HG03439 (cell line): ENCODE measurements at regions not wholly inside any gene's neighbourhood (a gene's known extent, or its start where the extent isn't known, plus 50 kb on each side); places are given as distances from the start of the nearest gene placed in this dataset.
"Not testable (repeated sequence)": the region's sequence is repeated elsewhere in the genome, so short reads cannot be mapped to it uniquely, and the experiment has no call there.

Source experiments
- ATAC-seq: cut with Tn5 transposase; IDR thresholded peaks from one replicate; pipeline ENCODE4 v1.9.1; 2021; ENCODE audit warnings: mild to moderate bottlenecking, moderate library complexity; ENCODE audit not compliant: unreplicated experiment

DNA sequence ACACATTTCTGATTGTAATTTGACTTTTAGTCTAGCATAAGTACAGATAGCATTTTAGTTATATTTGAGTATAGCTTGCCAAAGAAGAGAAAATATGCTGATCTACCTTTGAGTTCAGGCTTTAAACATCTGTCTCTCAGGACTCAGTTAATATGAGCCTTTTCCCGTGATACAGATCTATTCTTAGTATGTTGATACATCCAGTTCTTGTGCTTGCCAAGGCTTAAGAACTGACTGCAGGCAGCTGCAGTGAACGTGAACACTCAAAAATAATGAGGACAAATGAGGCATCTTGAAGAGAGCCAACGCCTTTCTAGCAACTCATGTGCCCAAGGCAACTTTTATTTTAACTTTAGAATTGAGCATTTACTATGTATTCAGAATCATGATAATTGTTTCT lies 325.5 kb downstream of the SI start:
- no peak for ATAC-seq

DNA sequence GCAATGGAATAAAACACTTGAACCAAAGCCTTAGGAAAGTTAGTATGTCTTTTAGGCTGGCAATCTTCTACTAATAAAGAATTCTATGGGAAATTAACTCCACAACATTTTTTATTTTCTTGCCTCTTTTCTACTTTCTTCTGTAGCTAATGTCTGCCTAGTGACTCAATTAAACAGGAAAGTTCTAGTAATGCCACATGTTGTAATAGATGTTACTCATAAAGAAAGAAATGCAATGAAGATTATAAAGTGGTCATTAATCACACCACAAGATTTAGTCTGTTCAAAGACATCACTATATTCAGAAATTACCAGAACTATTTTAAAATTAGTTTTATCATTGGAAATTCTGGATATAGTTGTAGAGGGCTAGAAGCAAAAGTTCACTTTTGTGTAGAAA lies 329.7 kb downstream of the SI start:
- ATAC-seq: no peak

DNA sequence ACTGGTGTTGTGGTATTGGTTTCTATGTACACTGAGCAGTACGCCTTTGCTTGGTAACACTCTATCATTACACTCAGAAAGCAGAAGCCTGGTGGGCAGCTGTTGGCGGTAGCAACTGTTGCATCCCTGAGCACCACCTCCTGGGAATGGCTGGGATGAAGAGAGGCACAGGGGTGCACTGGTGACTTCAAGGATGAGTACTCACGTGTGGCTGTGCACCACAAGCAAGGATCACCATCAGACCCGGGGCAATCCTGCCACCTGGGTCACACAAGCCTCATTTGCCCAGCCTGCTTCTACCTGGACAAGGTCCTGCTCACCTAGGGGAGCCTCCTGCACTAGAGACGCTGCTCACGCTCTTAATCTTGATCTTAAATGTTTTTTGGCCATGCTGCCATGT lies 336.4 kb downstream of the SI start:
- ATAC-seq: no peak

DNA sequence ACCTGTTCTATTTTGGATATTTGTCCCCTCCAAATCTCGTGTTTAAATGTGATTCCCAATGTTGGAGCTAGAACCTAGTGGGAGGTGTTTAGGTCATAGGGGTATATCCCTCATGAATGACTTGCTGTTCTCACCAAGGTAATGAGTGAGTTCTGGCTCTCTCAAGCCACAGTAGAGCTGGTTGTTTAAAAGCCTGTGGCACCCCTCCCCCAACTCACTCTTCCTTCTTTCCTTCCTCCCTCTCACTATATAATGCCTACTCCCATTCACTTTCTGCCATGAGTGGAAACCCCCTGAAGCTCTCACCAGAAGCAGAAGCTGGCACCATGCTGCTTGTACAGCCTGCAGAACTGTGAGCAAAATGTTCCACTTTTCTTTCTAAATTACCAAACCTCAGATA lies 341.1 kb downstream of the SI start:
- ATAC-seq: no peak

DNA sequence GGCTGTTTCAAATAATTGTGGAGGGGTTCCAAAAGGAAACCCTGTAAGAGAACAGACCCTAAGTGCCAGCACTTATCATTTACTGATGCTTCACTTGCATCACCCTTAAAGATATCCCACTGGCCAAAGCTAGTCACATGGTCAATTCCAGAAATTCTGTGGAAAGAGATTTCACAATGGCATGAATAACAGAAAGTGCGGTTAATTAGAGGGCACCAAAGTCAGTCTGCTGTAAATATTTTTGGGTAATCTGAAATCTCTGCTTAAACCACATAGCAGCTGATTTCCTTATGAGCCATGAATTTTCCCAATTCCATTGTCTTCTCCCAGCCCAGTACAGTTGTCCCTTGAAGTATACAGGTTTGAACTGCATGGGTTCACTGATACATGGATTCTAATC lies 346.1 kb downstream of the SI start:
- no peak for ATAC-seq

DNA sequence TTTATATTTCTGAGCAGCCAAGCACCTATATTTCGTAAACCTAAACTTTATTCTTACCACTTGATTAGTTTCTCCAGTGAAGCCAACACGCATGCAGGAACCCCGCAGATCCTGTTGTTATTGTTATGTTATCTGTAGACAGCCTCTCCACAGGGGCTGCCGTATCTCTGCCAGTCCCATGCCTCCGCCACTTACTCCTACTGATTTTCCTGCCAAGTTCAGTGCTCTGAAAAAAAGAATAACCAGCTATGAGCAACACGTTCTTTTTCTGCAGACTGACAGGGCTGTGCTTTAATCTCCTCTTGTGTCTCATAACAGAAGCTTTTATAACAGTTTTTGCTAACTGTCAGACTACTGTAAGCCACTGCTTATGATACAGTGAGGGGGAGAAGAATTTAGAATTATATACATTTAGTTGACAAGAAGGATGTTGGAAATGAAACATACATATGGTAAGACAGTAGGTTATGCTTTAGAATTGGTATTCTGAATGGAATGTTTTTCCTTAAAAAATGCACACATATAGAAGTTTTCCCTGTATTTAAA lies 347.4 kb downstream of the SI start:
- ATAC-seq: no peak

DNA sequence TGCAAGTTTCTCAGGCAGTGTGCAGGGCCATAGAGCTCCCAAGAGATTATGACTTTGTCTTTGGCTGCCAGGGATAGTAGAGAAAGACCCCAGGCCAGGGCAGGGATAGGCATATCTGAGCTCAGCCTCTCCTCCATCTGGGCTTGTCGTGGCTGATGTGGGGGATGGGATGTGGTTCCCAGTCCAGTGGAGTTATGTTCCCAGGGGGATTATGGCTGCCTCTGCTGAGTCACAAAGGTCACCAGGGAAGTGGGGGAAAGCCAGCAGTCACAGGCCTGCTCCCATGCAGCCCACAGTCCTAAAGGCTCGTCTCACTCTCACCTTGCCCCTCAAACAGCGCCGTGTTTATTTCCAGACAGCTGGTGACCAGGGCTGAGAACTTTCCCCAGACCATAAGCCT lies 354.9 kb downstream of the SI start:
- no peak for ATAC-seq

DNA sequence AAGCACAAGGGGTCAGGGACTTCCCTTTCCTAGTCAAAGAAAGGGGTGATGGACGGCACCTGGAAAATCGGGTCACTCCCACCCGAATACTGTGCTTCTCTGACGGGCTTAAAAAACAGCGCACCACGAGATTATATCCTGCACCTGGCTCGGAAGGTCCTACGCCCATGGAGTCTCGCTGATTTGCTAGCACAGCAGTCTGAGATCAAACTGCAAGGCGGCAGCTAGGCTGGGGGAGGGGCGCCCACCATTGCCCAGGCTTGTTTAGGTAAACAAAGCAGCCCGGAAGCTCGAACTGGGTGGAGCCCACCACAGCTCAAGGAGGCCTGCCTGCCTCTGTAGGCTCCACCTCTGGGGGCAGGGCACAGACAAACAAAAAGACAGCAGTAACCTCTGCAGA lies 375.5 kb downstream of the SI start:
- not testable (repeated sequence) for ATAC-seq

DNA sequence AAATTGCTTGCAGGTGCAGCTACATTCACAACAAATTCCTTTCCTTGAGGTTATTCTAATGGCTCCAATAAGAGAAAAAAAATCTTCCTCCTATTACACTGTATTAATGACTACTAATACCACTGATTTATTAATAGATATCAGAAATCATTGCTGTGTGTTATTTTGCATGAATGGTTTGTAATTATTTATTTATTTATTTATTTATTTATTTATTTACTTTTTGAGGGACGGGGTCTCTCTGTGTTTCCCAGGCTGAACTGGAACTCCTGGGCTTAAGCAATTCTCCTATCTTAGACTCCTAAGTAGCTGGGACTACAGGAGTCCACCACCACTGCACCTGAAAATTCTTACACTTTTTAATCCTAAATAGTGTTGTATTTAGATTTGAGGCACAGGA lies 390.4 kb downstream of the SI start:
- no peak for ATAC-seq

DNA sequence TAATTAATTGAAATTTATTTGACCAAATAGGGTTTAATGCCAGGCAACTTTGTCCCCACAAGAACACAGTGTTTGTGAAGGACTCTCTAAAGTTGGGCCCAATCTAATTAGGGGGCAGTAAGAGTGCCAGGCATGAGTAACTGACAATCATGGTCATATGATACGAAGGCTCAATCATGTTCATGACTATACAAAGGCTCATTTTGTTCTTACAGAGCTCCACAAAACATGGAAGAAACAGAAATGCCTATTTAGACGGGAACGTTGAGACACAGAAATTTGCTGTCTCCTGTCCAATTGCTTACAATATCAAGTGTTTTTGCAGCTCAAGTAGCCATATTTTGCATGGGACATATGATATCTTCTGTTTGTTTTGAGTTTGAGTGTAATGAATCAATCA lies 391.1 kb downstream of the SI start:
- ATAC-seq: no peak

DNA sequence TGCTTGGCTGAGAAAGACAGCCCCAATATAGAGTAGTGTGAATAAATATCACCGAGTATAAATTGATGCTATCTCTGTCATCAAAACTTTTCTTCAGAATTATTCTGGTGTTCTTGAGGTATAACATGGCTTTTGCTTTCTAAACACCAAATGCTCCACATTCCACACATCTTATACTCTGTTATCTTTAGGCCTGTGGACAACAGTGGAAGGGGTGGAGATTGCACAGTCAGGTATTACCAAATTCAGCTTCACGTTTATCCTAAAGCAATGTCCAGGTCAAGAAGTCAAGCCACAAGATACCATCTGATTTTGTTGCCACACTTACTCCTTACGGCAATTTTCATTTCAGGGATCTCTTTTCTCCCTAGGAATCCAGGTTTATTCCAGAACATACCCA lies 394.8 kb downstream of the SI start:
- no peak for ATAC-seq

DNA sequence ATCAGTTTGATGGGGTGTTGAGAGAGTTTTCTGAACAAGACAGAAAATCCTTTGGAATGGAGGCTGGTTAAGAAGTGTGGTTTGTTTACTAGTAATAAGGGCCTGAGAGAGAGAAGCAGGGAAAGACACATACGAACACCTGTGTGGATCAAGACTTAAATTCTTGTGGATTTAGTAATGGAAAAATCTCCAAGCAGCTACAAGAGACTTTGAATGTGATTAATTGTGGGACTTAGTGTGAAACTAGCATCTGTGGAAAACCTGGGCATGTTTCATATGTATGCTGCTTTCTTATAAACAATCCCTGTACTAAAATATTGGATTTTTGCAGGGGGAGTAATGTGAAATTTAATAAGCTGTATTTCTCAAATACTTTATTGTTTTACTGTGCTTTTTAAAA lies 399.1 kb downstream of the SI start:
- ATAC-seq: no peak

DNA sequence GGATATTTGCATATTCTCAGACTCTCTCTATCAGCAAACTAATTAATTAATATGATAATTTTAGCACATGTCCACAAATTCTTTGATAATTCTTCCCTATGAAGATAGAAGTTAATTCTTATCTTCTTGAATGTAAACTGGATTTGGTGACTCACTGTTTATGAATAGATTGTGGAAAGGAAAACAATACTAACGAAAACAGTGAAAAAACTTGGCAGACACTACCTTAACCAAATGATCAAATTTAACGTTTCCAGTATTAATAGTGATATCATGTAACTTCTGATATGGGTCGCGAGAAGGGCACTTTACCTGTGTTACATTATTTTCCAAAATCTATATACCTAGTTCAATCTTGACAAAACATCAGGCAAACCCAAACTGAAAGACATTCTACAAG lies 401.0 kb downstream of the SI start:
- no peak for ATAC-seq

DNA sequence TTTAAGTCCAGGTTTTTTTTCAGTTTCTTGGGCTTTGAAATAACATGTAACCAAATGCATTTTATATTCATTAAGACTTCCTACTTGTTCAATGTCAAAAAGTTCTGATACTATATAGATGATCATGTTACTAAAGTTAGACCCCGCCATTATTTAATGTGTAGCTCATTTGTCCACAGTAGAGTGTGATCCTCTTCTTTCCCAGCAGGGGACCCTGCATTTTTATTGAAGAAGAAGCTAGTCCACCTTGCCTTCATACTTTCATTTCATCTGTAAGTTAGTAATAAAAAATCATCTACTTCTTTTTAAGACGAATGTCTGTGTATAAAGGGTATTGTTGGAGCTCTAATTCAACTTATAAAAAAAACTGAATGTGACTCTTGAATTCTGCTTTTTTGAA lies 404.6 kb downstream of the SI start:
- no peak for ATAC-seq

DNA sequence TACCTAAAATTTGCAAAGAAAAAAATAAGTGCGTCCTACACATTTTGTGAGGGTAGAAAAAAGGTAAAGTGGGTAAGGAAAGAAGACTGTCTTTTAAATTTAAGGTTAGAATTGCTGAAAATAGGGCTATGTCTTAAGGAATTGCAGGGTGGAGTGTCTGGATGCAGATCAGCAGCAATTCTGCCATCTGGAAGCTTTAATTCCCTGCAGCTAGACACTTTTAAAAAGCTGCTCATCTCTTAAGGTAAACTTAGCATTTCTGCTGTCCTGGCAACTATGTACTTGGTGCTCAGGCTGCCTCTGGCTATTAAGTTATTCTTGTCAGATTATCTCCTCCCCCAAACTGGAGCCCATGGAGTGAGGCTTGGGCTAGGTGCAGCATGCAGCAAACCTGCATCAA lies 420.2 kb downstream of the SI start:
- ATAC-seq: no peak

DNA sequence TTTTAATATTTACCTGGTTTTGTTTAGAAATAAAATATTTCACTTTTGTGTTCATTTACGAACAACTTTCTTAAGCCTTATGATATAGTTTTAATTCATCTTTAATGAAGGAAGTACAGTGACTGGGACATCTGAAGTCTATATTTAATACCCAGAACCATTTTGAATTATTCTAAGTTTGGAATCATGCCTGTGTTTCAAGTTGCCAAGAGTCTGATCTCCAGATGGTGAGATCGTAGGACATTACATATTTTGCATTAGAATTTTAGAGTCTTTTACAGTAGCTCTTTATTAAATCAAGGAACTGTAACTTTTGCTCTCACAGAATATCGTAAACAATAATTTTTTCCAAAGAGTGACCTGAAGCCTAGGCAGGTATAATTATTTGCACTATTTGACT lies 420.7 kb downstream of the SI start:
- ATAC-seq: no peak

DNA sequence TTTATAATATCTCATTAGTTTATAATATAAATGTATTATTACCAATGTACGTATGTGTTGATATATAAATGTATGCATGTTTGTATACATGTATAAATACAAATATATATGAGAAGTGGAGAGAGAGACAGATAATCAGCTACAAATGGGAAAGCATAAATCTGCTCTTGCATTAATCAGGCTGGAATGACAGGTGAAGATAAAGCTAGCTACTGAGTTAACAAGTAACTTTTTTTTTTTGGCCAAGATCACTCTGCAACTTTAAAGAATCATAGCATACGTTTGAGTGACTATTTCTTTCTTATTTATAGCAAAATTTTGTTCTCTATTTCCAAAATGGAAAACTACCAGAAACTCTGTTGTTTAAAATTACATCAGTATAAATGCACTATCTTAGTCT lies 422.8 kb downstream of the SI start:
- ATAC-seq: no peak

DNA sequence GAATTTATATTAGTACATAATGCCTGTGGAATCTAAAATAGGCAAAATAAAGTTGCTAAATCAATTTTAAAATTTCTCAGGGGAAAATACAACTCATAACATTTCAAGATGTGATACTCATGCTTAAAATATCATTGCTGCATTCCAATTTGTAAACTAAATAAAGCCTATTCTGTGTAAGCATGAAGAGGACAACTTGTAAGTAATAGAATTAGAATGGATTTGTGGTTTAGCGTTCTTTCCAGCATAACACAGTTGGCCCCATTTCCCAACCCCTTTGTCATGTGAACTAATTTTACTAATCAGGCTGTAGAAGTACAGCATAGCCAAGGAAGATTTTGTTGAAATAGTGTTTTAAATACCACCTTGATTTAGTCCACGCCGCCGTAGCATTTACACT lies 437.2 kb downstream of the SI start:
- no peak for ATAC-seq

DNA sequence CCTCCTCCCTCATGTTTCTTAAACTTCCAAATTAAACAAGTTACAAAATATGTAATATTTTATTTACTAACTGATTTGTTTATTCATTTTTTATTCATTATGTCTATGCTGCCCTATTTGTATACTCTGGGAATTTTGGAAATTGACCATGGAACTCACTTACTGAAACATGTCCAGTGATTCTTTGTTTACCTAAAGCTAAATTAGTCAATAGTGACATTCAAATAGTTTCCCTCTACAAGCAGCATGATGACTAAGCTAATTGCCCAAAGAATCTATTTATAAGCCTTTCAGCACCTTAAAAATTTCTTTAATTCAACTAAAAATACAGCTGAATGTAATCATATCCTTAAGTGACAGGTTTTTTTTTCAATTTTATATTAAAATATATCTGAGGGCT lies 437.7 kb downstream of the SI start:
- no peak for ATAC-seq

DNA sequence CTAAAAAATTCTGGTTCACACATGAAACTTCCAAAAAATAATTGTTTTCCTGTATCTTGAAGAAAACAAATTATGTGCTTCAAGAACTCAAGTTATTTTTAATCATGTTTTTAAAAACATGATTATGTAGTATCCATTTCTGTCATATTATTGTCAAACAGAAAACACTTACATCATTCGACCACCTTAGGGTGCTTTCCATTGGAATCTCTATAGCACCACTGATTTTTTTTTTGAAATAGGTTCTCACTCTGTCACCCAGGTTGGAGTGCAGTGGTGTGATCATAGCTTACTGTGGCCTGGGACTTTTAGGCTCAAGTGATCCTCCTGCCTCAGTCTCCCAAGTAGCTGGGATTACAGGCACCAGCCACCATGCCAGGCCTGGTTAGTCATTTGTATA lies 457.3 kb downstream of the SI start:
- ATAC-seq: no peak

DNA sequence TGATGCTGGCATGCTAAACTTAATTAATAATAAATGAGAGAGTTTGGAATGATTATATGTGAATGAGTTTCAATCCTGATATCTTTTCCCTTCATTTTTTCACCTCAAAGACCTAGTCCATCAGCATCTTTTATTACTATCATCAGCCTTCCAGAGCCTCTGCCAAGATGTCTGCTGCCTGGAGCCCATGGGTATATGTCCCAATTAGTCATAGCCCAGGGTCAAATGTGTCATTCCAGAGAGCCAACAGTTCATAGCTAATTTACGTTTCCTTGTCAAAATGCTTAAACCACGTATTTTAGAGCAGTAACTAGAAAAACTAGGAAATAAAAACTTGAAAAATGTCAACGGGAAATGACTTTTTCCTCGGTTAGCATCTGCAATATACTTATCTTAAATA lies 457.9 kb downstream of the SI start:
- ATAC-seq: no peak

DNA sequence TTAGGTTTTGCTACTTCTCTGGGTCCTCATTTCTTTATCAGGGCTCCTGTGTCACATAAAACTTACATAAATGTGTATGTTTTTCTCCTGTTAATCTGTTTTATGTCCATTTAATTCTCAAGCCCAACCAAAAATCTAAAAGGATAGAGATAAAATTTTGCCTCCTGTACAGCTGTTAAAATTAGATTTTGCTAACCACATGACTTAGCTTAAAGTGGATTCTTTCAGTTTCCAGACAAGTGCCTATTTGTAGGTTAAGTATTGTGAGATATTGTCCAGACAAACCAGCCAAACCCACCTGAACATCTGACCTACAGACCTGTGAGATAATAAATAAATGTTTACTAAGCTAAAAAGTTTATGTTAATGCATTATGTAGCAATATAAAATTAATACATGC lies 465.5 kb downstream of the SI start:
- ATAC-seq: no peak

DNA sequence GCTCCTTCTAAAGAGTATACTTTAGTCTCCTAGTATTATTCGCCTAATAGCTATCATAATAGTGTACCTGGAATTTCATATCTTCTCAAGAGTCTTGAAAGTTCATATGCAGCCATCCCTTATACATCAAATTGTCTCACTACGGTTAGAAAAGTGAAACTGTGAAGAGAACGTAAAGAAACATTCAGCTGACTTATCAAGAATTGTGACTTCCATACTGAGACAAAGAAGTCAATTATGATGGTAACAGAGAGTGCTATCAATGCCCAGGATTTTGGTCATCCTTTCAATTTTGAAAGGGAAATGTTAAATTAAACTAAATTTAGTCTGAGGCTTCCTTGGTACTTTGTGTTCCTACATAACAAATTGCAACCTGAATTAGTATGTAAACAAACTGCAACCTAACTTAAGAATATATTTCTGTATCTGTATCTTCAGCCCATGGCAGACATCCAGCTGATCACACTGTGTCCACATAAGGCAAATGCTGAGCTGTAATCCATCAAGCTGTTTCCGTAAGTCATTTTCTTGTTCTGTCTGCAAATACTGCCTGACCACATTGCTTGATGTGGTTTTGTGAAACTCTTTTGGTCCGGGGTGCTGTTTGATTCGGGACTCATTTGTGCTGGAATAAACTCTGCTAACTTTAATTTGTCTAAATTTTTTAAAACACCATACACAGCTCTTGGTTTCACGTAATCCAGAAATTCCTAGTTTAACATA lies 469.6 kb downstream of the SI start:
- ATAC-seq: no peak
